RPMI8226 (cell line): ENCODE measurements at regions not wholly inside any gene's neighbourhood (a gene's known extent, or its start where the extent isn't known, plus 50 kb on each side); places are given as distances from the start of the nearest gene placed in this dataset.
"Not testable (repeated sequence)": the region's sequence is repeated elsewhere in the genome, so short reads cannot be mapped to it uniquely, and the experiment has no call there.

ENCODE experiments used
- DNase-seq: peaks from one replicate; pipeline ENCODE4 v3.0.0-alpha.2; 2015

DNA sequence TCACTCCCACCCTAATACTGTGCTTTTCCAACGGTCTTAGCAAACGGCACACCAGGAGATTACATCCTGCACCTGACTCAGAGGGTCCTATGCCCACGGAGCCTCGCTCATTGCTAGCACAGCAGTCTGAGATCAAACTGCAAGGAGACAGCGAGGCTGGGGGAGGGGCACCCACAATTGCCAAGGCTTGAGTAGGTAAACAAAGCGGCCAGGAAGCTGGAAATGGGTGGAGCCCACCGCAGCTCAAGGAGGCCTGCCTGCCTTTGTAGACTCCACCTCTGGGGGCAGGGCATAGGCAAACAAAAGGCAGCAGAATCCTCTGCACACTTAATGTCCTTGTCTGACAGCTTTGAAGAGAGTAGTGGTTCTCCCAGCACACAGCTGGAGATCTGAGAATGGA, 450.2 kb downstream of the DIRAS2 start:
- peak; percentile 46 for DNase-seq

DNA sequence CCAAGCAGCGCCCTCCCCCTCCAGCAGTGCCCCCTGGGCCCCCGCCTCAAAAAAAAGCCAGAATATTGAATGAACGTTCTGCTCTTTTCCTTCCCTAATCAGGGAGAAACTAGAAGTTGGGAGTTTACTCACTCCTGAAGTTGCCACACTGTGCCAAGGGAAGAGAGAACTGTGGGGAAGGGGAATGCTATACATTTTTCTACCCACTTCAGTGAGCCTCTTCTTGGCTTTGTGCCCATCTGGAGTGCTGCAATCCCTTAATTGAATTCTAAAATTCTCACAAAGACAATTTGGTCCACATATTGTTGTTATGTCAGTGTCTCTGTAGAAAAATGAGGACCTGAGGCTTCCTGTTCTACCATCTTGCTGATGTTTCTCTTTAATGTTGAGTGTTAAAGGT, 443.7 kb downstream of the DIRAS2 start:
- no peak for DNase-seq

DNA sequence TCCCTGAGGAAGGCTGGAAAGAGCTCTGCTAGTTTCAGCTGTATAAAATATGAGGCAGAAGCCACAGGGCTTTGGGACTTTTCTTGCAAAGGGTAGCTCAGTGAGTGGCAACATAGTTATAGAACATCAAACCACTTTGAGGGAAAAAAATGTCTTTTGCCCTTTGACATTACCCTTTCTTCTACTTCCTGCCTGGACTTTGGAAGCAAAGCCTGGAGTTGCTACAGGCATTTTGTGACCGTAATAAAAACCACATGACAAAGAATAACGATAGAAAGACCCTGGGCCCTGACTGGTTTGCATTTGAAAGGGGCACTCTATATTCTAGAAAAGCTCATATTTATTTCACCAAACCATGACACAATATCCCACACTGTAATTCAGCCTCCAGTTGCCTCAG, 440.9 kb downstream of the DIRAS2 start:
- no peak for DNase-seq

GRCh38 chr9:90204128-90204831, 438.3 kb downstream of the DIRAS2 start:
- no peak for DNase-seq

GRCh38 chr9:90213045-90213444, 429.6 kb downstream of the DIRAS2 start:
- not testable (repeated sequence) for DNase-seq

DNA sequence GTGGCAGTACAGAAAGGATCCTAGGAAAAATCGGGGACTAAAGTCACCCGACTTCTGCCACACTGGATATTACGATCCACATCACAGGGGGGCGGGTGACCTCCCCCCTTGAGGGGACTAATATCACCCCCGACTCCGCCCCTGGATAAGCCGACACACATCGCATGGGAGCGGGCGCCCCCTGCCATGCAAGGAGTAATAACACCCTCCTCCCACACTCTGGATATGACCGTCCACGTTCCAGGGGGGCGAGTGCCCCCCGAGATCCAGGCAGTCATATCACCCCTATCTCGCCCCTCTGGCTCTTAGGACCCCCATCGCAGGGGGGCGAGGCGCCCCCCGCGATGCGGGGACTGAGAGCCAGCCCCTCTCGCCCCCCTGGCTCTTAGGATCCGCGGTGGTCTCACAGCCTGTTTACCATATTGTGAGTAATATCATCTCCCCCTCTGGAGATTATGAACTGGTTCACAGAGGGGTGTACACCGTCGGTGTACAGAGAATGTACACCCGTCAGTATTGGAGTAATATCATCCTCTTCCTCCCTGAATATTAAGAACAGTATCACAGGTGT, 423.0 kb downstream of the DIRAS2 start:
- peak; percentile 8 for DNase-seq

DNA sequence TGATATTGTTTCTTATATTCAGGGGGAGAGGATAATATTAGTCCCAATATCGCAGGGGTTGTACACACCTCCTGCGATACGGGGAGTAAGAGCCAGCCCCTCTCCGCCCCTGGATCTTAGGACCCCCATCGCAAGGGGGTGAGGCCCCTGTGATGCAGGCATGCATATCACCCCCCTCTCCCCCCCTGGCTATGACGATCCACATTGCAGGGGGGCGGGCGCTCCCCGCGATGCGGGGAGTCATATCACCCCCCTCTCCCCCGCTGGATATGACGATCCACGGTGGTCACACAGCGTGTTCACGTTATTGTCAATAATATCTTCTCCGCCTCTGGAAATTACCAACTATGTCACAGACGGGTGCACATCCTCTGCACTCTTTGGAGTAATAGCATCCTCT, 420.7 kb downstream of the DIRAS2 start:
- DNase-seq = not testable (repeated sequence)

- DNase-seq = peak; percentile 44
These were observed 415.7 kb downstream of the DIRAS2 start for GRCh38 chr9:90226839-90227338.

DNA sequence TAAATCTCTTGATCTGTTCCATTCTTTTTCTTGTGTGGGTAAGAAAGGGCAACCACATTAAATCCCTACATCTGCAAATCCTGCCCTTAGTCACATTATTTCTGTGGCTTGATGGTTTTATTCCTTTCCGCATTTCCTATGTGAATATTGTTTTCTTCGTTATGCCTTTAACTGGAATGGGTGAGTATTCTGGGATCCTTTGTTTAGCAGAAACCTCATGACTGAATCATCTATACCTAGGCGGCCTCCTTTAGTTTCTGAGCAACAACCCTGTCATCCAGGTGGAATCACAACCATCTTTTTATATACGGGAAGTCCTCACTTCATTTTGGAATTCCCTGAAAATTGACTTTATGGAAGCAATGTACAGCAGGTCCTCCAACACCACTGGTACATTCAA, 409.5 kb downstream of the DIRAS2 start:
- not testable (repeated sequence) for DNase-seq

DNA sequence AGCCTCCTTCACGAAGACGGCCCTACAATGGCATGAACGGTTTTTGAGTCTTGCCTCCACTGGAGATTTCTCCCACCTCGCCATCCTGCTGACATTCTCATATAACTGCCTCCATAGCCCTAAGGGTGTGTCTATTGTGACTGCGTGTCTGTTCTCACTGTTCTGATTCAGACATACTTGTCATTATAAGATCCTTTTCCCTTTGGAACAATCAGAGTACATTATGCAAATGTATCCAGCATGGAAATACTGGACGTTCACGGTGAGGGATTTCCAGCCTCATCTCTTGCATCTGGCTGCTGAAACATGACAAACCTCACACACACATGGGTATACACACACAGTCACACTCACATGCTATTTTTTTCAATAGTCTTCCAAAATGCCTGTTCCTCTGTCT, 402.1 kb downstream of the DIRAS2 start:
- DNase-seq = no peak

DNA sequence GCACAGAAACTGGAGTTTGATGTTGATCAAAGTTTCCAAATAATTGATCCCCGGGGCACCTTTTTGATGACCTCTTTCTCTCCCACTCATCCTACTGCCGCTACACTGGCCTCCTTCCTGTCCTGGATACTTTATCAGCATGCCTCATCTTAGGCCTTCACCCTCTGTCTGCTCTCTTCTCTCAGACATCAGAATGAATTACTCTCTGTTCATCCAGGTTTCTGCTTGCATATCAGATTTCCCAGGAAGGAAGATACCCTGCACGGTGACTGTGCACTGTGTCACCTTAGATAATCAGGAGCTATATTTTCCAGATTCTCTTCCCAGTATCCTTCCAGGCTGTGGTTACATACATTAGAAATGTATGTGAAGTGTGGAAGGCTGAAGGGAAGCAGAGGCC, 397.0 kb downstream of the DIRAS2 start:
- no peak for DNase-seq

DNA sequence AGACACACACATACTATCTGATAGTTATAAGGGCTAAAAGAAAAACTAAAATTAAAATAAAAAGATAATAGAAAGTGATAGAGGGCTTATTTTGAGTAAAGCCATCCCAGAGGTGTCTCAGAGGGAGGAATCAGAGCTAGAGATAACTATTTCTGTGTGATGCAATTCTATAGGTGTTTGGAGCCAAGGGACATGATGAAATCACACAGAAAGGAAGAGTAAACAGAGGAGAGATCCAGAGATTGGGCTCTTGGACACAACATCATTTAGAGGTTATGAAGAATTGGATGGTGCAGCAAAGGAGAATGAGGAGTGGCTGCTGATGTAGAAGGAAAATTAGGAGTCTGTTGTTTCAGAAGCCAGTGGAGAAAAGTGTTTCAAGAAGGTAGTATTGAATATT, 393.5 kb downstream of the DIRAS2 start:
- DNase-seq = no peak

- DNase-seq = no peak
These were observed 391.3 kb downstream of the DIRAS2 start for GRCh38 chr9:90251316-90251715.

DNA sequence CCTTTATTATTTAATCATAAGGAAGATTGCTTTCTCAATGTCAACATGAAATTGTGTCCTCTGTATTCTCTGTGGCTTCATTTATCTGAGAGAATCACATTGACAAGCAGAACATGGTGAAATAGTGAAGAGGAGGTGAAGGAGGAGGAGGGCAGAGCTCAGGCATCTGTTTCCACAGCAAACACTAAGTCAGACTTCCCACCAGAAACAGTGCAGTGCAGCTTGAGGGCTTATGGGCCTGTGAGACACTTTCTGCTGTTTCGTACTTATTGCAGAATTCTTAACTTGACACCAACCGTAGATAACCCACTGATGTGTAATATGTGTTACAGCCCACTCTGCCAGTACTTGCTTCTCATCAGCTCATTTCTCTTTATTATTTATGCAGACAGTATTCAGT, 386.3 kb downstream of the DIRAS2 start:
- DNase-seq = no peak

GRCh38 chr9:90259311-90260246, 383.0 kb downstream of the DIRAS2 start:
- no peak for DNase-seq

DNA sequence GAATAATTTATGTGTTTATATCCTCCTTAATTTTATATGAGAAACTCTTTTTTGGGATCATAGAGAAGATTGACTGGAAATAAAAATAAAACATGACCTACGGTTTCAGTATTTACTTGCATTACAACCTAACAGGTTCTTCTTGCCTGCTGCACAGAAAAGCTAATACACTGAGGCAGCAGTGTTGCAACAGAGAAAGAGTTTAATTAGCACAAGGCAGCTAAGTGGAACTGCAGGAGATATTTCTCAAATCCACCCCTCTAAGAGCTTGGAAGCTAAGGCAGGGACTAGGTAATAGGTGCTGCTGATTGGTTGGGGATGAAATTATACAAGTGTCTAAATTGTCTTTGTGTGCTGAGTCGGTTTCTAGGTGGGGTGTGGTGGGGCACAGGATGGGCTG, 380.9 kb downstream of the DIRAS2 start:
- DNase-seq = no peak

GRCh38 chr9:90268613-90269012, 374.0 kb downstream of the DIRAS2 start:
- DNase-seq = no peak

- DNase-seq = no peak
These were observed 370.9 kb downstream of the DIRAS2 start for GRCh38 chr9:90271707-90272106.

- no peak for DNase-seq
These were observed 367.9 kb downstream of the DIRAS2 start for GRCh38 chr9:90274725-90275124.

DNA sequence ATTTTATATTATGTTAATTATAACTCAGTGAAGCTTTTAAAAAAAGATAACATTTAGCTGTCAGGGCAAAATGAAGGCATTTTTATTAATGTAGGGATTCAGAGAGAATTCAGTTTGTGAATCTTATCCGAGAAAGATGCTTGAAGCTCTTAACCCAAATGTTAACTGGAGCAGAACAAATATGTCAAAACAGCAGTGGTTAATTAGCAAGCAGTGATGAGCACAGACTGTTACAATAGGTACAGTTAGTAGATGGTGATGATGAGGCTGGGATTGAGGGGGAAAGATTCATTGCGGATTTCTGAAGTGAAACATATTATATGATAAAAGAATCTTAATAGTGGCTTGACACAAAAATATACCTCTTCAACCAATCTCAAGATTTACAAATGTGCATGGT, 356.7 kb downstream of the DIRAS2 start:
- no peak for DNase-seq

DNA sequence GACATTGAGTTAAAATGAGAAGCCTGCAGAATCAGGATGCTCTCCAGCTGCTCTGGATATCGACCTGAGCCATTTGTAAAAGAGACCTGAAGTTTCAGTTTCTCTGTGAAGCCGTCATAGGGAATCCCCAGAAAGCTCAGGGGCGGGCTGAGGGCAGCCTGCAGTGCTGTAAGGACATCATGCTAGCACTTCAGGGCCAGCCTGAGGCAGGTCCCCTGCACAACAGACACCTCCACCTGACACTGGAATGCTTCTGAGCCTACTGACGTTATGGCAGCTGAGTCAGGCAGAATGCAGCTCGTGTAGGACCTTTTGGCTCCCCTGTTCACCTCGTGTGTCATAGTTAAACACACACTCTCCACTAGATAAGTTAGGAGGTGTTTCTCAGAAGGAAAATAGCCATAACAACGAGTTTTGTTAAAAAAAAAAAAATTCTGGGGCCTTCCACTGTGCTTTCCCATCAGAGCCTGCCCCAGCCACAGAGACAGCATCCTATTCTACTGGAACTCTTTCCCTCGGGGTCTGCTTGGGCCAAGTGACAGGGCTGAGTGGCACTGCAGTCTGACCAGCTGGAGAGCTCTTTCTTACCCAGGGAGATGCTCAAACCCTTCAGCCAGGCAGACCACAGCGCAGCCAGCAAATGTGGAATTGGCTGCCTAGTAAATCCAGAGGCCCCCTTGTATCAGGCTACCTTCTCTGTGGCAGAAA, 354.9 kb downstream of the DIRAS2 start:
- peak; percentile 10 for DNase-seq

- DNase-seq = no peak
These were observed 354.4 kb downstream of the DIRAS2 start for GRCh38 chr9:90288275-90288639.
